ENCODE measurements at regions not wholly inside any gene's neighbourhood (a gene's known extent, or its start where the extent isn't known, plus 50 kb on each side); places are given as distances from the start of the nearest gene placed in this dataset.
"Not testable (repeated sequence)": the region's sequence is repeated elsewhere in the genome, so short reads cannot be mapped to it uniquely, and the experiment has no call there.

DNA sequence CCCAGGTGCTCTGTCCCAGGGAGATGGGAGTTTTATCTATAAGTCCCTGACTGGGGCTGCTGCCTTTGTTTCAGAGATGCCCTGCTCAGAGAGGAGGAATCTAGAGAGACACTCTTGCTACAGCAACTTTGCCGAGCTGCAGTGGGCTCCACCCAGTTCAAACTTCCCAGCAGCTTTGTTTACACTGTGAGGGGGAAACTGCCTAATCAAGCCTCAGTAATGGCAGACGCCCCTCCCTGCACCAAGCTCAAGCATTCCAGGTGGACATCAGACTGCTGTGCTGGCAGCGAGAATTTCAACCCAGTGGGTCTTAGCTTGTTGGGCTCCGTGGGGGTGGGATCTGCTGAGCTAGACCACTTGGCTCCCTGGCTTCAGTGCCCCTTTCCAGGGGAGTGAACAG is 50.2 kb upstream of the RASA1 start:
- DNase-seq: not testable (repeated sequence)

Measured in NCI-H526 treated with DMSO at 0.1 percent for 48 hours (cell line).